Kasumi-1 (cell line): ENCODE measurements at regions not wholly inside any gene's neighbourhood (a gene's known extent, or its start where the extent isn't known, plus 50 kb on each side); places are given as distances from the start of the nearest gene placed in this dataset.
"Not testable (repeated sequence)": the region's sequence is repeated elsewhere in the genome, so short reads cannot be mapped to it uniquely, and the experiment has no call there.

Source experiments
- DNase-seq, 2 experiments: peaks; one replicate each; lab custom pipeline; 2025; lab: John Stamatoyannopoulos, UW

DNA sequence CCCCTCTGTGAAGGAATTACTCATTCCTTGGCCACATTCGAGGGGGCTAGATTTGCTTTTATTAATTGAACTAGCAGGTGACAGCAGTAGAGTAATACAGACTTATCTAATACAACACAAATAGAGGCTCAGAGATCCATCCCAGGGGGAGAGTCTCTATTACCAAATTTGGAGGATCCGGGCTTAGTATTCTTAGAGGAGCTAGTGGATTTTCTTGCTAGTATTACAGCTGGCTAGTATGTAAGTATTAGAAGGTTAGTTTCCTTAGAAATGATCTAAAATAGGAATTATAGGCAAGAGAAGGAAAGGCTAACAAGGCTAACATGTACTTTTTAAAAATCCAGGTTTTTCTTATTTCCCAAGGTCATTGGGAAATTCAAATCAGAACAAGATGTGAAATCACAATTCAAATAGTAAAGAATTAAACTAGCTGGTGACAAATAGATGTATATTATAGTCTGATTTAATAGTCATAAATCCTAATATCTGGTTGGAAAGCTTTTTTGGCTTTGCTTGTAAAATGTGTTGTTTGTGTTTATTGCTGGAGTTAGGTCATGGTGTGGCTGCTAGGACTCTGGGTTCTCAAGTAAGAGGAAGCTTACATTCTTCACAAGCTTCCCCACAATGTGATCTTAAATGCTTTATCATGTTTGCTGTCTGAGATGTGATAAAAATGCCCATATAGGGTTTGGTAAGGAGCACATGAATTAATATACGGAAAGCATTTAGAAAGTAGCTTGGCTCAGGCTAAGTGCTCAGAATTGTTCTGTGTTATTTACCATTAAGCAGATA is 160.4 kb upstream of the MPDZ start:
- no peak for DNase-seq

DNA sequence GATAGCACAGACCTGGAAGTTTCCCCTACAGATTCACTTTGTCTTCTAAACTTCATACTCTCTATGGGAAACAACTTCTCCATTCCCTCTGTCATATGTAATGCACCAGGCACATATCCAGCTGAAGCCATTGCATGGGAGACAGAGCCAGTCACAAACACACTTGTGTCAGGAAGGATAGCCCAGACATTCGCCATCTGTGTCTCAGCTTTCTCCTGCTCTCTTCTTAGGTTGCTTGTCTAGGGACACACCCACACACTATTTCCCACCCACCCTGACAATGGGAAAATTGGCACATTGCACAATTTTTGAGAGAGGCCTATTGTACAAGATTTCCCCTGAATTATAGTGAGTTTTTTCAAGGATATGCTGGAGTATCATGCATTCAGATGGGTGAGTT is 158.4 kb upstream of the MPDZ start:
- no peak for DNase-seq

DNA sequence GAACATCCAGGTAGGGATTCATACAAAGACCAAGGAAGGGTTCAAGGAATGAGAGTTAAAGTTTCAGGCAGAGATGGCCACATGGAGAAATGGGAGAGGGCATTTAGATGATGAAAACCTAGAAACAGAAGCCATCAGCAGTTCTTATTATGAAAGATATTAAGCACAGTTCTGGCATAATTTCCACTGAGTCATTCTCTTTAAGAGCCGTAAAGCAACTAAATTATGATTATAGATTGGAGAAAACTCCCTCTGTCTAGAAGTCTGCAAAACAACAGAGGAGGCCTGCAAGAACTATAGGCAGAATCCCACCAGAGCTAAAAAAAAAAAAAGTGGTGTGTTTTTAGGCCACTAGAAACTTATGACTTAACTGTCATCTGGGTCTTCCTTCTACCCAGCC is 157.1 kb upstream of the MPDZ start:
- DNase-seq, result no peak

DNA sequence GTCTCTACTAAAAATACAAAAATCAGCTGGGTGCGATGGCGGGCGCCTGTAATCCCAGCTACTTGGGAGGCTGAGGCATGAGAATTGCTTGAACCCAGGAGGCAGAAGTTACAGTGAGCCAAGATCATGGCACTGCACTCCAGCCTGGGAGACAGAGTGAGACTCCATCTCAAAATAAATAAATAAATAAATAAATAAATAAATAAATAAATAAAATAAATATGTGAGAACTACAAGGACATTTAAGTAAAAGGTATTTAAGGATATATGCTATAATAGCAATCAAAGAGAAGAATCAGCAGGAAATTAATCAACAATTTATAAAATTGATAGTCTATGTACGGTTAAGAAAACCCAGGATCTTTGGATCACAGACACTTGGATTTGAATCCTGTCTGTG is 154.0 kb upstream of the MPDZ start:
- not testable (repeated sequence) for DNase-seq

DNA sequence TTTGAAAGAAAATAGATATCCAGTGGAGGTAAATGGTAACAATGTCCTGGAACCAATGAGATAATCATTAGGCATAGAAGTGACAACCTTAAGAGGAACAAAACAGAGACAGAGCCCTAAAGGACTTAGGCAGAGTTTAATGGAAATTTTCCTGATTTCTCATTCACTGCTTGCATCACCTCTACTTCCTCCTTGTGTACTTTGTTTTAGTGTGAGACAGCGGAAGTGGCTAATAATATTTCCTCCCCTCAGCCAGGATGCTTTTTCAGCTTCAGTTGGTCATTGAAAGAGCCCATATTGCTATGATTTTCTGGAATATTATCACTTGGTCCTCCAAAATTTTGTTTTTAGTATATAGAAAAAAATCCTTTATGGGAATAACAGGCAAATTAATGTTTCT is 153.4 kb upstream of the MPDZ start:
- DNase-seq, result peak in 1 of 2 experiments; percentile 4

DNA sequence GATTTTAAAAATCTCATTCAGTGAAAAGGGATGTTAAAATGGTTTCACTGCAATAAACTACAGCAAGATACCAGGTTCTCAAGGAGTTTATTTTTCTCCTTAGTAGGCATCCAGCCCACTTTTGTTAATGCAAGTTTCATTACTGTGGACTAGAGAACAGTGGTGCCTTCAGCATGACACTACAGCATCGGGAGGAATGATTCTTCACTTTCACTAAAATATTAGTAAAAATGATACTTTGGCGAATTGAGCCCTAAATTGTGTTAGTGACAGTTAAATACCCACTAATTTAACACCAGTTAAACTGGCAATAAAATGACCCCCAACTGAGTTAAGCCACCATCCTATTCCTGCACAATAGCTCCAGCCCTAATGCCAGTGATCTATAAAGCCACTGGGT is 152.2 kb upstream of the MPDZ start:
- no peak for DNase-seq

DNA sequence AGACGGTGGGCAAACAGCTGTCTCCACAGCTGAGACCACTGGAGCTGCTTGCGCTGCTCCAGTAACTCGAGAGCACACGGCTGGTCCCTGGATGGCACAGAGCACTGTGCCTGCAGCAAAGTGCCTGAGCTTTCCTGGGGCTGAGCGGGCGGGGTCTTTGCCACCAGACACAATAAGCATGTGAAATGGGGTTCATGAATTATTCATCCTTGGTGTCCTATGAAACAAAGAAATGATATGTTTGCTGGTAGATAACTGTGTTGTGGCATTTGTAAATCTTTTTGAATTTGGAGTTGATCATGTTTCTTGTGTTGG is 151.7 kb upstream of the MPDZ start:
- no peak for DNase-seq

DNA sequence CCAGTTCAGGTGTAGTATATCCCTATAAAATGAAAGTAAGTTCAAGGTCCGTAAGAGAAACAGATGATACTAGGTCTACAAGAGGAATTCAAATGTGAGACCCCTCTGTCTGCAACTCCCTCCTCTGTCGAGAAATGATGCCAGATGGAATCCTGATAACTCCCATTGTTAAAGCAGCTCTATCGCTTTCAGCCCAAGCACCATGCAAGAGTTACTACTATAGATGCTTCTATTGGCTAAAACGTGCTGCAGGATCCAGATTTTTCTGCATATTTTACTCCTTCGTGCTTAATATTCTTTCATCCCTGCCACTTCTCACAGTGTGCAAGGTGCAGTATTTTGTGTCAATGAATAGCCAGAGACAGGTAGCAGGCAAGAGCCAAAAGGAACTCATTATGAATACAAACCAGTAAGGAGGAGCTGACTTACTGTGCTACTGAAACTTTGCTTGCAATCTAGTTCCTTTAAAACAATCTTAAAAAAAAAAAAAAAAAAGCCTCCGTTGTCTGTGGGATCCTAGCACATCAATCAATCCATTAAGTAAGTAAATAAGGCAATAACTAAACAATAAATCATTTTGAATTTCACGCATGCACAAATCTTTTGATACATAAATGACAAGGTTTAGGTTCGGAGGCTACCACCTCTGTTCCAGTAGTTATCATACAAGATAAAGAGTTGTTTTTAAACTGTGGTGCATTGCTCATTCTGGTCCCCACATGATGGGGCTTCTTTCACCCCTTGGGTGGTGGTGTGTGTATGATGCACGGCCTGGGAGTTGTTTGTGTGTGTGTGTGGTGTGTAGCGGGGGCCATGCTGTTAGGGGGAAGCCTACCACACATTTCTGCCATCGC is 151.1 kb upstream of the MPDZ start:
- DNase-seq, result no peak

DNA sequence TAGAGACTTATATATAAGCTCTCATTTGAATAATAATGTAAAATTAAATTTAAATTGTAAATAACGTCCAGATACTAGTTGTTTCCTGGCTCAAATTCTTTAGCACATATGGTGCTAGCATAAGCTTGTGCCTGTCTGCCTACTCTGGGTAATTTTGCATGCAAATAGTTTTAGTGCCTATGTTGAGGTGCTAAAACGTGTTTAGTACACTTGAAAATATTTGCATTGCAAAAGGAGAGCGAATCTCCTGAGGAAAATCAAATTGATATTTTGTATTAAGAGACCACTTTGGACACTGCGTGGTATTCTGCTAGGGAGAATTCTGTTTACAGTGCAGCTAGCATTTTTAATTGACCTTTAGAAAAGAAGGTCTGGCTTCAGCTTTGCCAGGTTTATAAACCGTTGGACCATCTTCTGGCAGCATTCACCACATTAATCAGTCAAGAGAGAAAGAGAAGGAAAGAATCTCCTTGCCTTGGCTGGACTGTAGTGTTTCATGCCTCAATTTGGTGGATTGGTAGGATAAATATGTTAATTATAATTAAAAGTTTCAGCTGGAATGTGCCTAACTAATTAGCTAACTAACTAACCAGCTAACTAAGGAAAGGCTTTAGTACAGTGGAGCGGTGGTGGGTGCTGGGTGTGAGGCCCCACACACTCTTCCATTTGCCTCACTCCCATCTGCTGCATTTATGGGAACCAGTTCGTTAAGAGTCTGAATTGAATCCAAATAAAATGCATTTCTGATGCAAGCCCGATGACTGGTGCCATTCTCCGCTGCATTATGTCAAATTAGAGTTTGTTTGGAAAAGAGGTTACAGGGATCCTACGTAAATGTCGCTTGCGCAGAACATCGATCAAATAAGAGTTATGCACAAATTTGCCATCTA is 150.1 kb upstream of the MPDZ start:
- no peak for DNase-seq

DNA sequence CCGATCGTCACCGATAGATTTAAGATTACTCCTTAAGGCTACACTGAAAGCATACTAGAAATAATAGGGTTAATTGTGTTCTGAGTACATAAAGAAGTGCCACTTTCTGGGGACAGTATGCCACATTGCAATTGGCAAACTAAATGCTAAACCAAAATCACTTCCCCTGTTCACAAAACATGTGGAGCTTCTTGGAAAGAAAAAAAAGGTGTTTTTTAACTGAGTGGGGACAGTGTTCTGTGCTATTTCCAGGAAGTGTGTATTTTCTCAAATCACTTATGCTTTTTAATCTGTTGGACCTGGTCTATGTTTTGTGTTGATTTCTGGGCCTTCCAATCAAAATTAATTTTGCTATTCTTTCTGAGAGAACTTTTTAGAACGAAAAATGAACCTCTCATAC is 149.3 kb upstream of the MPDZ start:
- DNase-seq, result no peak

DNA sequence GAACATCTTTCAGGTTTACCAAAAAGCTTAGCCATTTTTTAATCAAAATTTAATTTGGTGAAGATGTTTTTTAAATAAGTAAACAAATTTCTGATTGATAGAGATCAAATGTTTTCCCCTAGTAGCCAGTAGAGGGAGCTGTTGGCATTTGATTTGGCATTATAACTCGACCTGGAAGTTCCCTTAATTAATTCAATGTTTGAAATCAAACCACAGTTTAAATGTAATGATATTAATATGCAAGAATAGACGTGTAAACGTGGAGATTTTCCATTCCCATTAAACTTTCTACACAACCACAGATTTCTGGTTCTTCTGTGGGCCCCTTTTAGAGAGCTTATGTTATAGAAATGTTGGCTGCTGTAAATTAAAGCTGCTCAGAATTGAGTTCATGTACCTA is 148.1 kb upstream of the MPDZ start:
- peak in 1 of 2 experiments; percentile 28 for DNase-seq

DNA sequence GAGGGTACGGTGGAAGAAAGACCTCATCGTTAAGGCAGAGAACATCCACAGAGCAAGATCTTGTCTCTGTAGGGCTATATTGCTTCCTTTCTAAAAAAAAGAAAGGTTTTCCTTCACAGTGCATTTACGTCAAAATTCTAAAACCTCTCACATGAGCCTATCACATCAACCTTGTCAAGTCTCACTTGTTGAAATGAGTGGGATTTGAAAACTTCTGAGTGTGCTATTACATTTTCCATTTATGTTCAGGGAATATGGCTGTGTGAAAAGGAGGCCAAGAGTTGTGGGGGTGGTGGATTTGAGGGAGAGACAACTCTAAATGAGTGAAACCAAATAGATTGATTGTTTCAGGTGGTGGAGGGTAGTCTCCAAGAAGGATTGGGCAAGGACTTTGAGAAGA is 147.1 kb upstream of the MPDZ start:
- no peak for DNase-seq

DNA sequence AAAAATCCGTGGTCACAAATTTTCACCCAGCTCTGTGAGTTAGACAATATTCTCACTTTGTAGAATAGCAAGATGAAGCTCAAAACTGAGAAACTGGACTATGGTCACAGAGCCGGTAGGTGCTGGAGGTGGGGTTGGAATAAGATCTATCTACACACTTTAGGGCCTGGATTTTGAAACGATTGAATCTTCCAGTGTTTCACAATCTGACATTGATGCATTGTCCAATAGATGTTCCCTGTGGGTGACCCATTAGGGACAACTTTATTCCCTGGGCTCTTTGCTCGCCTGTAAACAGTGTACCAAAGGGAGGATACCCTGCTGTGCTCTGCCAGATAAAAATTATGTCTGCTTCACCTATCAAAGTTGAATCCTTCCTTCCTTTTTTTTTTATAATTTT is 145.4 kb upstream of the MPDZ start:
- no peak for DNase-seq

DNA sequence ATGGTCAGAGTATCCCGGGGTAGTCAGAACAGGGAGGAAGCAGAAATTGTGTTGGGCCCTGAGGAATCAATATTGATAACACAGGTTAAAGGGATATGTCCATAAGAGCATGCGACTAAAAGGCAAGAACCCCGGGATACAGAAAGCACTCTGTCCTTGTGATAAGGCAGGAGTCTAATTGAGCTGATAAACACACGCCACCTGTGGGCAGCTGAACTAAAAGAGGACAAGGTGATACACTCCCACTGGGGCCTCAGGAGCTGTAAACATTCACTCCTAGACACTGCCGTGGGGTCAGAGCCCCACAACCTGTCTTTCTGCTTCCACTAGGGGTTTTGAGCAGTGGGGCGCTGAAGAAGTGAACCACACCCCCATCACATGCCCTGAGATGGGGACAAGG is 144.7 kb upstream of the MPDZ start:
- no peak for DNase-seq

DNA sequence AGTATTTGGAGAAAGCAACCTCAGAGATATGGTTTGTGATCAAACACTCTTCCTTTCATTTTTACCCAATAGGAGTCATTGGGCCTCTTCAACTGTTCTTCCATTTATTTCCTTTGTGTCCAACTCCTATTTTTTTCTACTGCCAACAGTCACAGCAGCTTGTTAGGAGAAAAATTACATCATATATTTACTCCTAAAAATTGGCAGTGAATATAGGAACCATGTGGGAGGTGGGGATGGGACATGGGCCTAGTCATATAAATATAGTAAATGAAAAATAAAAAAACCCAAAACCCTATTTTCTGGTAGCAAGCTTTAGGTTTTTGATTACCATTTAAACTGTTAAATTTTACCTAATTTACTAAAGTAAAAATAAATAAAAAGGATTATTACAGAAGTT is 134.9 kb upstream of the MPDZ start:
- no peak for DNase-seq

DNA sequence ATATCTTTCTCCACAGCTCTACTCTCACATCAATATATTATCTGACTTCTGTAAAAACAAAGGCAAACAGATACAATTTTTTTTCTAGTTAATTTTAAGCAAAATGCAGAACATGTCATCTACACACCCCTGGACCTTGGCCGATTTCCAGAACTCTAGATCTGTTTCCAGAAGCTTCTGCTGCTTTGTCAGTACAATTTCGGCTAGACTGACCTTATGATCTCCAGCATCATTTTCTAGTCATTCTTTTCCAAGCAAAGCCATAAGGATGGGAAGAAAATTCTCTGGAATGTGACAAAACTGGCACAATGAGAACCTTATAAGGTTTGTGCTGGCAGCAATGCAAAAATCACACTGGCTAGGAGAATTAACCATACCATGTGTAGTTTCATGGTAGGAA is 132.8 kb upstream of the MPDZ start:
- no peak for DNase-seq

DNA sequence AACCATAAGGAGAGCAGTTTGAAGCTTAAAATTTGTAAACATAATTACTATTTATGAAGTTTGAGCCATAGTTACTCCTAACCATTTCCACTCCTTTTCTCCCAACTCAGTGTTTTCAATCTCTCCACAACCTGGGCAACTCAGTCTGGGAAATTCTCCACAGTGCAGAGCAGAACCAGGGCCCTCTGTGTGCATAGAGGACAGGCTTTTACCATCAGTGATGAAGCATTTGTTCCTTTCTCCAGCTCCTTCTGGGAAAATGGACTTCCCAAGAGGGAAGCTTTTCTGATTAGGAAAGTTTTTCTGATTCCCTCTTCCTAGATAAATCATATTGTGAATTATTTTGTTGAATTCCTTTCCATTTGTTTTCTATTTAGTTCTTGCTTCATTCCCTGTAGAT is 132.3 kb upstream of the MPDZ start:
- DNase-seq, result no peak

DNA sequence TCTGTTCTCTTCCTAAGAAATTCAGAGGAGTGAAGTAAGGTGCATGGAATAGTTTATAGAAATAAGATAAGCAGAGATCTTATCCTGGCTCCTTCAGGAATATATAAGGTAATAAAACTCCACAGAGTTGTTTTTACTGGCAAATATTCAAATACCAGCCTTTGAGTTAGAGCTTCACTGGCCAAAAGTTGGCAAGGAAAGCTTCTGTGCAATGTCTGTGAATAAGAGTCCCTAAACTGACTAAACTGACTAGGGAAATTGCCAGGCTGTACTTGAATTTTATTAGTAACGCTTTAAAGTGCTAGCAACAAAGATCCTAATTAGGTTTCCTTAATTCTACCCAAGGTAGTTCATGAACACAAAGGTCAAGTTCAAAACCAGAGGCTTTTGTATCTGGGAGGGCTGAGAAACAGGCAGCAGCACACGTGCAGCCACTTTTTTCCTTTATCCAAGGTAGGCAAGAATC is 131.1 kb upstream of the MPDZ start:
- no peak for DNase-seq

DNA sequence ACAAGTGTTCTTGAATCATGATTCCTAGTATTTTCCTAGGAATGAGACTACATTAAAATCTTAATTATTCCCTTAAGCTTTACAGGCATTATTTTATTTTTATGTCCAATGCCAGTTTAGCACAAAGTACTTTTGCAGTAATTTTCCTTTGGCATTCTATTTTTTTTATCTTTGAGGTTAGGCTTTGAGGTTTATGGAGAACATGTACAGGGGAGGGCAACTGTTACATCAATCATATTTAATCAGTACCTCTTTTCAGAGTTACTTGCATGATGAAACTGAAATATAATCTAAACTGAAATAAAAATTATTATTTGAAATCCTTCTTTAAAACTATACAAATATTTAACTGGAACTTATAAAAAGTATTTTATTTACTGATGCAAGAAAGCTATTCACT is 118.2 kb upstream of the MPDZ start:
- no peak for DNase-seq

DNA sequence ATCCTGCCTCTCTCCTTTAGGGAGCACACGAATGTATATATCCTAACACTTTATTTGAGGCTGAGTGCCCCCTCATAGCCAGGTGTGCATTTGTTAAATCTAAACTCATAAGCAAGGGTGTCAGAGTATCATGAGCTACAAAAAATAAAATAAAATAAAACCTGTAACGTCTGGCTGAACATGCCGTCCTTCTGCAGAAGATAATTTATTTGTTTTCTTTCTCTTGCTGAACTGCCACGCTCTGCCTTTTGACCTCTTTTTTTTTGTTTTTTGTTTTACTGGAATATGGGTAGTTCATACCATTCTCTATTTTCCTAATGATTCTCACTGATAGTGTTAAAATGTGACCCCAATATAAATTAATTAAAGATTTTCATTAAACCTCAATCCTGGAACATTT is 117.7 kb upstream of the MPDZ start:
- no peak for DNase-seq

DNA sequence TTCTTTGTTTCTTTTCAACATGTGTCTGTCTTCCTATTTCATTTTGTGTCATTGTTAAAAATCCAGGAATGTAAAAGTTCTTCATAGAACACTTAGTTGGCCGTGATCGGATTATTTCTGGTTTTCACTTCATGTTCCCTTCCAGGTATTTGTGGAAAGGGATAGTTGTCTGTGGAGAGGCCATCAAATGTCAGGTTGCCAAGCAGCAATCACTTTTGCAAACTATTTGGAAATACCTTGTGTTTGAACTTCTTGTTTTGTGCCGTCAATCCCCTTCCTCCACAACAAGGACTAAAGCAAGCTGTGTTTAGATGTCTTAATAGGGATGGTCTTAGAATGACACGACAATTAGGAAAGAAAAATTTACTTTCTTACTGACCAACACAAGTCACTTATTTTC is 116.9 kb upstream of the MPDZ start:
- DNase-seq, result no peak

DNA sequence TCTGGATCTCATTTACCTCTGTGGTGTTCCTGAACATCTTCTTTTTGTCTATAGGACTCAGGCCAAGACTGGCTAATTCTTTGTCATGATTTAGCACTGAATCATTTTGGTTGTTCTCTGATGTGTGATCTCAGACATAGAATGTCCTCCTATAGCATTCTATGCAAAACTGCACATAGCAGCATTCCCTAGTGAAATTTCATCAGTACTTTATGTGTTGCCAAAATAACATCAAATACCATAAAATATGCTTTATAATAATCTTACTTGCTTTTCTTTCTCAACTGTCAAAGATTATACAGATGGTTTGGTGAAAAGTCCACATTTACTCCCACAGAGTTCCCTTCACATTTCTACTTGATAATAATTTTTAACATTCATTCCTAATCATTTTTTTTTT is 115.7 kb upstream of the MPDZ start:
- no peak for DNase-seq

DNA sequence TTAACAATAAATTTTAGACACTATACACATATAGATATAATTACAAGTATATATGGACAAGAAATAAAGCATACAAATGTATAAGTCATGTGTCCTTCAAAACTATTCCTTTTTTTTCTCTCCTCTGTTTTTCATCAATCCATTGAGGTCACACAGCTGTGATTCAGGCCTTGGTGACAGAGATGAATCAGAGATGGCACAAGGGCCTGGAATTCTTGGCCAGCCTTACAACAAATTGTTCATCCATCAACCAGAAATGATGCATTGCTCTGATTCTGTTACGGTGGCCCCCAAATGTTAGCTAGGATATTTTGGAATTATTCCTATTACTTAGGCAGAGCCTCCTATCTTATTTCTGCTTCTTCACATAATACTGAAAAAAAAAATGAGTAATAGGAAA is 108.7 kb upstream of the MPDZ start:
- no peak for DNase-seq
